ENCODE measurements at regions not wholly inside any gene's neighbourhood (a gene's known extent, or its start where the extent isn't known, plus 50 kb on each side); places are given as distances from the start of the nearest gene placed in this dataset.

- no peak for TF ChIP-seq CTCF (IDR thresholded peaks at IDR 0.05; ENCODE audit: low read depth, low read length)
- no peak for TF ChIP-seq POLR2A (IDR thresholded peaks at IDR 0.05; ENCODE audit: extremely low read depth, insufficient read length)
Measured at GRCh38 chr4:151894246-151894645, 133.4 kb upstream of the GATB start.

All from NB4 (cell line).